Right kidney (tissue), 1 donor: ENCODE measurements at regions not wholly inside any gene's neighbourhood (a gene's known extent, or its start where the extent isn't known, plus 50 kb on each side); places are given as distances from the start of the nearest gene placed in this dataset.
"Not testable (repeated sequence)": the region's sequence is repeated elsewhere in the genome, so short reads cannot be mapped to it uniquely, and the experiment has no call there.

Experiments
- DNase-seq: peaks from one replicate; pipeline ENCODE4 v3.0.0-alpha.2; 2016

DNA sequence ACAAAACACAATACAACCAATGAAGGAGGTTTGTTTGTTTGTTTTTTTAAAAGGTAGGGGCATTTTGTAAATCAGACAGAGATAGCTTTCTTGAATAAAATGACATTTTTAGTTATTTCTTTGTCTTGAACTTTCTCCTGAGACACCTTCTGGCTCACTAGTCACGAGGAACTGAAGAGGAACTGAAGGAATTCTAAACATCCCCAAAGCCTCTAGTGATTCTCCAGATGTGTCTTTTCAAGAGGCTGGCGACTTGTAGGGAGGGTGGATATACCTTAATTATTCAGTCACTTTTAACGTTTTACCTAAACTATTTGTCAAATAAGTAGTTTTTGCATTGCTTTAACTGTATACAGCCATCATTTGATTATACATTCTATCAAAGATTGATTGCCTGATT lies 211.2 kb upstream of the LRIG3 start:
- DNase-seq, result no peak

DNA sequence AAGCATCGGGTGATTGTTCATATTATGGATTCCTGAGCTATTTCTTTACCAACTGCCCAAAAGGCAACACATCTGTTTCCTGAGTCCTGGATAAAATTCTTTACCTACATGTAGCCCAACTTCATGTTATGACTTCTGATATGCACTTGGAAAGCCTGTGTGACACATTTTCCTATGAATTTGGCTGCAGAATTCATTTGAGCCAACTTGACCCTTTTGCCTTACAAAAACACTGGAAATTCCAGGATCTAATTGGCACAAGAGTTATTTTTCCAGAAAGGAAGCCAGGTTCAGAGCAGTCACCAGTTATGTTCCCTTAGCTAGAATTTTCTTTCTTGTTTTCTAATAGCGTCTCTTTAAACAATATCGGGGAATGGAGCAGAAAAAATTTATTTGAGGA lies 202.5 kb upstream of the LRIG3 start:
- DNase-seq, result no peak

DNA sequence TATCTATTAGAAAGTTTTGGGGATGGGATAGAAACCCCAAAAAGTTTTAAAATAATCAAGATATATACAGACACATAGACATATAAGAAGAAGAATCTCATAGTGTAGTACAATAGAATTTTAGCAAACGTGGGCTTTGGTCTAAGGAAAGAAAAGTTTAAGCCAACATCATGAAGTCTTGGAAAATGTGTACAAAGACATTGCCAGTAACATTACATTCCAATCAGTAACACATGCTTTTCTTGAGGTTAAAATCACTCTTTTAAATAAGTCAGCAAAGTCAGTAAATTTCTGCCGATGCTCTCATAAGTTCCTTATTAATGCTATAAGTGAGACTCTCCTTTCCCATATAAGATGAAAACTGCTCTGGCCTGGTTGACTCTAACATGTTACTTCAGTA lies 201.1 kb upstream of the LRIG3 start:
- DNase-seq, result no peak

GRCh38 chr12:59119676-59120075 lies 199.4 kb upstream of the LRIG3 start:
- DNase-seq, result no peak

DNA sequence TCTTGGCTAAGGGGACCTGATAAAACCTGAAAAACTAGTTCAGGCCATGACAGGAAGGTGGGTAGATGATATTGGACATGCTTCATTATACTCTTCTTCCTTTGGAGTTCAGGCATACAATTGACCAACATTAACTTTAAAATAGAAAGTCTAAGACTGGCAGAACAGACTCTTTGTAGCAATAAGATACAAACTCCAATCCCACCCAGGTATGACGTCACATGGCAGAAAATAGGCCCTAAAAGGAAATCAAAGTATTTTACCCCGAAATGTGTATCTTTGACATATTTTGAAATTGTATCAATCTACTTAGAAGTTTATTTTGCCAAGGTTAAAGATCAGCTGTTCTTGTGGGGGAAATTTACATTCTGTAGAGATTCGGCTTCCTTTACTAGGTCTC lies 198.1 kb upstream of the LRIG3 start:
- no peak for DNase-seq

- no peak for DNase-seq
Observed at GRCh38 chr12:59115995-59116394, 195.7 kb upstream of the LRIG3 start.

DNA sequence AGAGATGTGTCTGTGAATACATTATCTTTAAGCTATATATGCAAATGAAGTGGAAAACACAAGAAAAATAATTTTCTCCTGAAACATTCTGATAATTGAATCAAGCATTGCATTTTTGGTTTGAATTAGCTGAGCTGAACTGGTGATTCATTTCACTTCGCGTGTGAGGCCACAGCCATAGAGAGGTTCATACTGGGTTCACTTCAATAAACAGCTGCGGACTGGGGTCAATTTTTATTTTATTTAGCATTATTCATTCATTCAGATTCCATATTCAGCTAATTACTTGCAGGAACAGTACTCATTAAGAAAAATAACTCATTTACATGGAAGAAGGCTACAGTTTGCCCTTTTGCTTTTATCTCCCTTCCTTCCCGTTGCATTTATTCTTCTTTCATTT lies 195.2 kb upstream of the LRIG3 start:
- DNase-seq, result no peak

DNA sequence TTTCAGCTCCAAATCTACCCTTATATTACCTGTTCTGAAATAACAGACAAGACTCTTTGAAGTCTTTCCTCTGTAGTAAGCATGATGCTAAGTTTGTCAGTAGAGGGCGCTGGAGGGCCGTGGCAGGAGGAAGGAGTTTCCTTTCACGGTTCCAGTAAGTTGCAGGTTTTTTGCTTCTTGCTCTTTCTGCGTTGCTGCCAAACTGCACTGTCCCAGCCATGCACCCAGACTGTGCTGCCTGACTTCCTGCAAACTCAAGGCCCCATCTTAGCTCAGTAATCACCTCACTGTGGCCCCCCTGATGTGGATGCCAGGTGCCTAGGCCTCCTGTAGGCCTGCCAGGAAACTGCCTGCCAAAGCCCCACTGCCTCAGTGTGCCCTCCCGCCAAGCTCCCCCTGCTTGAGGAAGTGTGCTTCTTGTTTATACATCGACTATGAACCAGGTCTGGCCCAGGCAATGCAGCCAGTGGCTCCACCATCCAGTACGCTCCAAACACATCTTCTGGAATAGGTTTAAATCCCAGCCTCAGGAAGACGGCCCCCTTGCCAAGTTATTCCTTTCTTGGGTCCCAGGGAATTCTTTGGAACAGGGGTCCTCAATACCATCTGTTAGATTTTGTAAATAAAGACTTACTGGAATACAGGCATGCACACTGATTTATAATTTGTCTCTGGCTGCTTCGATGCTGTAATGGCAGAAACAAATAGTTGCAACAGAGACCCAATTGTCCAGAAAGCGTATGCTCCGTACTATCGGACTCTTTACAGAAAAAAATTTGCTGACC lies 193.7 kb upstream of the LRIG3 start:
- DNase-seq, result peak; percentile 49

GRCh38 chr12:59111851-59112250 lies 191.5 kb upstream of the LRIG3 start:
- no peak for DNase-seq

GRCh38 chr12:59108516-59108915 lies 188.2 kb upstream of the LRIG3 start:
- not testable (repeated sequence) for DNase-seq

DNA sequence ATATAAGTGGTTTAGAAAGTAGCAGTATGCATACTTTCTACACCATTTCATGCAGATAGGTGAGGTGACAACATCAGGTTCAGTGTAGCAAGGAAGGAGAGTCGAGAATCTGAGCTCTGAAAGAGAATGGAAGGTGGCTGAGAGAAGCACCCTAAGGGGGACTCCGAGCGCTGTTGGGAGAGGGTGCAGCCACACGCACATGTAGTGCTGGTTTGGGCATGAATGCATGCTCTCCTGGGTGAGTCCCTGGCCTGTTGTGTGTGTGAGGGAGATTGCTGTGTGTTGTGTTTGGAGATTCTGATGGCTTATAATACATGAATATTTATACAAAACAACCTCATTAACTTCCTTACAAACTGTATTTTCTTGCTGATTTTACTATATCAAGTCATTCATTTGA lies 180.3 kb upstream of the LRIG3 start:
- DNase-seq, result no peak

DNA sequence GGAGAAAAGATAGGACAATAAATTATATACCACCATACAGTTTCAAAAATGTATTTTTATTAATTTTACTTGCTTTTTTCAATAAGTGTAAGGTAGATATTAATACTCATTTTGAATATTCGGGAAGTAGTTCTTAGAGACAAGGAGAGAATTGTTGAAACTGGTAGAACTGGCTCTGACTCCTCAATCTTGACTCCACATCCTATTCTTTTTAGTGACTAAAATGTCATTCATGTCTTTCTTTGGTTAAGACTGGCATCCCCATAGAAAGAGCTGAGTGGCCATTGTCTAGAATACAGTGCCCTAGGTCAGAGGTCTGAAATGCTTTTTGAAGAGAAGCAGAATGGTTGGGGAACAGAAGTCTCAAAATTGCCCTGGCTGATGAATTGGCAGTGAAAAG lies 177.6 kb upstream of the LRIG3 start:
- DNase-seq, result no peak

- DNase-seq, result no peak
Observed at GRCh38 chr12:59096246-59096645, 175.9 kb upstream of the LRIG3 start.

DNA sequence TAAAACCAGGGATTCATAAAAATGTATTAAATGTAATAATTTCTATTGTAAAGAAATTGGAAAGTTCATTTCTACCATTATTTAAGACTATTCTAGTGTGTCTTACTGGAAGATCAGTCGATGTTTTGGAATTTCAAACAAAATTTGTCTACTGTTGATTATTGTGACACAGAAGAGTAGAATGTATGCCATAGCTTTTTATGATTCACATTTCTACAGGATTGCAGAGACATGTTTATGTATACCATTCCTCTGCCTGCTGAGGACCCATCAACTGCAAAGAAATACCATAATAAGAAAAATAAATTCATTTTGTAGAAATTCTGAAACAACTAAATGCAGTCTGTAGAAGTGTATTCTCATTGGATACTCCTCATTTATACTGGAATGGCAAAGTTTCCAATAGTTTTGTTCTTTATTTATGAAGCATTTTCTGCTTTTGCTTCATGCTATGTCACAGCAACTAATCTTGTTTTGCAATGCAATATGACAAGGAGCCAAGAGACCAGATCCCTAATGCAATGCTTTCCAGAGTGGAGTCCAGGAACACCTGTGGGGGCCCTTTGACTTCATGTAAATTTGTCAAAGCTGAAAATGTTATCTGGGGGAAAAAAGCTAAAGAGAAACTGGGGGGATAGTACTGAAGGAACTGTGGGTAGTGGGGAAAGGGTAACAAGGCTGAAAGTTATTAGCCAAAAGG lies 172.9 kb upstream of the LRIG3 start:
- DNase-seq, result no peak

GRCh38 chr12:59088673-59089072 lies 168.4 kb upstream of the LRIG3 start:
- DNase-seq, result no peak

DNA sequence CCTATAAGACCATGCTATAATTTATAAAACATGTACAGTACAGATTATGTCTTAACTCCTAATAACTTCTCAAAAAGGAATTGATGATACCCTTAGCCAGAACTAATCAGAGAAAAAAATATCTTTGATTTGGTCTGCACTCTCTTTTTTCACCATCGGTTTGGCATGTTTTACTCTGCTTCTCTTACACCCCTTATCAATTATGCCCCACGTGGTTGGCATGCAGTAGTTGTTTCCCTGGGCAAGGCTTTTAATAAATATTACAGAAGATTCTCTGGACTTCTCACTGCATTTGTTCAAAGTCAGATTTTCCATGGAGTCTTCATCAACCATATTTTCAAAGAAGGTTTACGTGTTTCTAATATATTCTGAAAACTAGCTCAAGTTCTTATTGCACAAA lies 167.4 kb upstream of the LRIG3 start:
- no peak for DNase-seq

- no peak for DNase-seq
Observed at GRCh38 chr12:59087077-59087673, 166.9 kb upstream of the LRIG3 start.

DNA sequence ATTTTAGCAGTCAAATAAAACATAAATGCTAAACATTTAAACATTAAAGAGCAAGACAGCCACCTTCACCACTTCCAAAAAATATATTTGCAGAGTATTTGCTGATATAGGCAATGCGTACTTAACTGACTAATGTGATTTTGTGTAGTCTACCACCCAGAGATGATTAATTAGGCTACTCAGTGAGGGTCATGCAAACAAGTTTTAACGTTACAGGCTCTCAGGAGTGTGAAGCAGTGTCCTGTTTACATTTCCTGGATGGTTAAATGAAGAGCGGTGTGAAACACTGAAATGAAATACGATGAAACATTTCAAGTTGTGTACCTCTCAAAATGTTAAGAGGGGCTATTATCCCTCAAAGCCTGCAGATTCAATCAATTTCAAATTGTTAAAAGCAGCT lies 165.8 kb upstream of the LRIG3 start:
- no peak for DNase-seq

DNA sequence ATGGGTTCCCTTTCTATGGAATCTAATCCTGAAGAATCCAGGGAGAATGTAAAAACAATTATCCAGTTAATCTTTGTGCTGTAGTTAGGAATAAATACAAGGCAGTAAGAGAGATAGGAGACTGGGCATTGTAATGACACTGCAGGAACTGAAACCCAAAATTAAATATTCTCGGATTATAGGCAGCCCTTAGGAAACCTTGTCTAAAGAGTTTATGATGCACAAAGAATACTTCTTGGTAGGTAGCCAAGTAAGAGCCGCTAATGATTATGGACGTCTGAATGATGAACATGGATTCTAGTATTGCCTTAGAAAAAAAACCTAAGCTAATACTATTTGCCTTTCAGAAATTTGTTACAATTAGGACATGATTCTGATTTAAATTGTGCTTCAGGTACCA lies 165.4 kb upstream of the LRIG3 start:
- no peak for DNase-seq

DNA sequence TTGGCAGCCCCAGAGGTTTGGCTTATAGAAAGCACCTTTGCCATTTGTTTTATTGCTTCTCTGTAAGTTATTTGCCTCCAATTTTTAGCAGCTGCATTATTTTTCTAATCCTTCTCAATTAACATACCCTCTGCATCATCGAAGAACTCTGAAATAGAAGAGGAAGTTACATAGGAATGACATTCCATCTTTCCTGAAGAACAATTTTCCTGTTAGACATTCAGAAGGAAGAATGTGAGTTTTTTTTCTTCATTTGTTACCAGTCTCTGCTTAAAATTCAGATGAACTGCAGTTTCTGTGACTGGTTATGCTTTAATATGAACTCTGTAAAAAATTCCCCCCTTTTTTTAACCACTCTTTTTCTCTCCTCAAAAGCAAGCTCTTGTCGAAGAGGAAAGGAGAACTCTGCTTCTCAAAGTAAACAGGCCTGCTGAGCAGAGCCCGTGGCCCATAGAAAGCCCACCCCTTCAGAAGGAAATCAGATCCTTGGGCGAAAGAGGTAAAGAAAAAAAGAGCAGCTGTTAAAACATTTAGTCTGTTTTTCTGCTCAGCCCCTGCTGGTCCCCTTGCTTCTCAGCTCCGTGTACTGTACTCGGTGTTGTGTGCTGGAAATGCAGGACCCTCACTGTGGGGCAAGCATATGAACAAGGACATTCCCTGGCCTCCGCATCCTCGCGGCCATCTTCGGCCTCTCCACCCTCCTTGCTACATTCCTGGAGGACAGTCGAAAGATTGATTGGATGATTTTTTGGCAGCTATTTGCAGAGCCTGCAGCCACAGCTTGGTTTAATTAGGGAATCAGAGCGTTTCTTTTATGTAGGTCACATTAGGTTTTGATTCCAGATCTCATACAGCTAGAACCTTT lies 164.4 kb upstream of the LRIG3 start:
- peak; percentile 71 for DNase-seq

DNA sequence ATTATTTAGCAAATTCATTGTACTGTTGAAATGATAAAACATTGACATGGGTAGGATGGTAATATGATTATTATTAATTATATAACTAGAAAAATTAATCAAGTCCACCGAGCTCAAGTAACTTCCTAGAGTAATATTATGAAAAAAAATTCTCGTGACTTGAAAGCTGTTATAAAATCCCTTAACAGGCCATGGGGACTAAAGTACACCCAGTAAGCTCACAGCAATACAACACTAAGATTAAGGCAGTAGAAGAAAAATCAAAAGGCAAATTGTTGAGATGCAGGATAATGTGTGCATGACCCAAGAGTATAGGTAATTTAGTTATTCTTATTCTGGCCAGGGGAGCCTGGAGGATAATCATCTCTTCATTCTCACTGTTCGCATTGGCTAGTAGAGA lies 162.6 kb upstream of the LRIG3 start:
- DNase-seq, result no peak

- no peak for DNase-seq
Observed at GRCh38 chr12:59080101-59080500, 159.8 kb upstream of the LRIG3 start.

DNA sequence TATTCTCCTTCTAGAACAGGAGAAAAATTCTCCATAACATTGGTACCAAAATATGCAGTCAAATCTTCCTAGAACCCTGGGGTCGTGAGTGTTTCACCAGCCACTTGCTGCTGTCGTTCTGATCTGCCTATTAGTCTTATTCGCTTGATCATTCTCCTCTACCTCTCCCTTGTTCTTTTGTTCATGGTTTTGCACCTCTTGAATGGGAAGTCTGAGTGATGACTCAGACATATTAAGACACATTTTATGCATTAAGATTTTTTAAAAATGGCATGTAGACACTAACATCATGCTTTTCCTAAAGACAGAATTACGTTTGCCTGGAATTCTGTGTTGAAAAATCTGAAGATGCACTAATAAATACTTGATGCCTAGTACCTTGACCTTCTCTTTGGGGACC lies 159.2 kb upstream of the LRIG3 start:
- no peak for DNase-seq
